ENCODE measurements at regions not wholly inside any gene's neighbourhood (a gene's known extent, or its start where the extent isn't known, plus 50 kb on each side); places are given as distances from the start of the nearest gene placed in this dataset.
"Not testable (repeated sequence)": the region's sequence is repeated elsewhere in the genome, so short reads cannot be mapped to it uniquely, and the experiment has no call there.

DNA sequence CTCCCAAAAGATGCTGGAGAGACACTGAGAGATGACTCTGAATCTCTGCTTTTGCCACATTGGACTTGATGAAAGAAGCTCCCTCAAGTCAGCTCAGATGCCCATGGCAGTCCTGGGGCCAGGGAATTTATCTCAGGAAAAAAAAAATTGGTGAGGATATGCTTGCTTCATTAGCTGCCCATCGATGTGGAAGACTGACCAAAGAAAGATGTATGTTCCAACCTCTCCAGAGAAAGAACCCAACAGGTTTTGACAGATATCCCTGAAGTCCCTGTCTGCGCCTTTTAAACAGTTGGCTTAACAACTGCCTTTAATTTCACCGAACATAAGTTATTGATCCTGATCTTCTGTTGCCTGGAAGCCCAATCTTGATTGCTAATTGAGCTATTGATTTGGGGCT lies 137.4 kb downstream of the TMEM114 start:
- no peak for DNase-seq

DNA sequence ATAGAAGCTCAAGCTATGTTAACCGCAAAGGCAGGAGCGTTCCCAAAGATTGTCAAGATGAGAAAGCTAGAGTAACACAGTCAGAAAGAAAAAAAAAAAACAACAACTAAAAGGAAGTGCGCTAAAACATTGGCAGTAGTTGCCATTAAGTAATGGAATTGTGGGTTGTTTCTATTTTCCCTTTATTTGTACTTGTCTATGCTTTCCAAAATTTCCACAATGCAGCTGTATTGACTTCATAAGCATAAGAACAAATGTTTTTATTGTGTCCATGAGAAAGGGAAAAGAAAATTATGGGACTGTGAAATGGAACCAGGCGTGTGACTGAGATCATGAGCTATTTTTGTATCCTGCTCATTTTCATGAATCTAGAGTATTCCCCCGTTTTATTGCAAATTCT lies 153.4 kb downstream of the TMEM114 start:
- DNase-seq, result no peak

DNA sequence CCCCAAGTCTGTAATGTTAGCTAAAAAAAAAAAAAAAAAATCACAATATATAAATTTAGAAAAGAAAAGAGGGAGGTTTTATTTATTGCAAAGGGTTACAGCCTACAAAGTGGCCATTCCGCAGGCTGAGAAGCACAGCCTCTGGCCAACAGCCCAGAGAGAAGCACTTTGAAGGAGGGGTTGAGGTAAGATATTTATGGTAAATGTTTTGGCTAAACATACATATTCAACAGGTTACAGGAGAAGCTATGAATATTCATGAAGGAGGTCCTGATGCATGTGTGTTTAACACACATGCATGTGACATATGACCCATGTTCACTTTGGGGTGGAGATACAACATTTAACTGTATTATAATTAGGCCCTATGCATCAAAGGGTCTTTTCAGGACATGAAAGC lies 158.5 kb downstream of the TMEM114 start:
- DNase-seq, result no peak

DNA sequence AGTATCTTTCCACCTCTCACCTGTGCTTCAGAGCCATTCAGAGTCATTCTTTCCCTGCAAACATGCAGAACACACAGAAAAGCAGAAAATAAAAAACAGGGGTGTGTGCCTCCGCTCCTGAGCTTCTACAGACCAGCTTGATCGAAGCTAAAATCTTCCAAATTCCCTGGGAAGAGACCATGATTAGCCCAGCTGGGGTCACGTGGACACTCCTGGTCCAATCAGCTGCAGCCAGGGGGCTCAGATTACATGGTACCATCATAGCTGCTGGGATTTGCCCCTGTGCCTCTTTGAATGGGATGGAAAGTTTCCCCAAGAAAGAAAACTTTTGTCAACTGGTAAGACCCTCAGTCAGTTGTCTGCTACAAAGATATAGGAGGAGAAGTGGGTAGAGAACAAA lies 159.9 kb downstream of the TMEM114 start:
- no peak for DNase-seq

DNA sequence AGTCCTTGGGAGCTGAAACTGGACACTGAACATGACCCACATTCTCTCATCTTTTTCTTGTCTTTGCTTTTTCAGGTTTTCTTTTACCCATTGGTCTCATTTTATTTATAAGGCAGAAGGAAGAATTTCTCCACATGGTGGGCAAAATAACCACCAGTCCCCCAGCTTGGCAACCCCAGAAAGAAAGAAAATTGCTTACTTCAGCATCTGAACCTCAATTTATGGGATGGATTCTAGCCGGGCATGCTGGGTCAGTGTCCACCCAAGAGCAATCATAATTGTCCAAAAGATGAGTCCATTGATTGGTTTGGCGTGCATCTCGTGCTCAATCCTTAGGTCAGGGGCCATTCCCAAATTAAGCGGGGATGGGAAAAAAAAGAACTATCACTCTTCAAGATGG lies 163.7 kb downstream of the TMEM114 start:
- no peak for DNase-seq

DNA sequence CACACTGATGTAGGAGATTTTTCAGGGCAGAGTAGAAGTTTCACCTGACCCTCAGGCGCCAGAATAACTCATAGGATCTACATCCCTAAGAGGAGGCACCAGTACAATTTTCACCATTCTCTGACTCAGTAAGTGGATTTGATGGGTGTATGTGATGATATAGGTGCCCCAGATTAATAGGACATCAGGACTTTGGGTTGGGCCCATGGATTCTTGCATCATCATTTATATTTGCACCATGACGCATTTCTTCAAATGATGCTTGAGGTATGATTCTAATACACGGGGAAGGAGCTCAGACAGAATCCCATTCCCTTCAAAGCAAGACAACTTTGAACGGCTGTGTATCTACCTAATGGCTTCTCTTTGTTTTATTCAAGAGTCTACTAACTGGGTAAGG lies 173.2 kb downstream of the TMEM114 start:
- no peak for DNase-seq

DNA sequence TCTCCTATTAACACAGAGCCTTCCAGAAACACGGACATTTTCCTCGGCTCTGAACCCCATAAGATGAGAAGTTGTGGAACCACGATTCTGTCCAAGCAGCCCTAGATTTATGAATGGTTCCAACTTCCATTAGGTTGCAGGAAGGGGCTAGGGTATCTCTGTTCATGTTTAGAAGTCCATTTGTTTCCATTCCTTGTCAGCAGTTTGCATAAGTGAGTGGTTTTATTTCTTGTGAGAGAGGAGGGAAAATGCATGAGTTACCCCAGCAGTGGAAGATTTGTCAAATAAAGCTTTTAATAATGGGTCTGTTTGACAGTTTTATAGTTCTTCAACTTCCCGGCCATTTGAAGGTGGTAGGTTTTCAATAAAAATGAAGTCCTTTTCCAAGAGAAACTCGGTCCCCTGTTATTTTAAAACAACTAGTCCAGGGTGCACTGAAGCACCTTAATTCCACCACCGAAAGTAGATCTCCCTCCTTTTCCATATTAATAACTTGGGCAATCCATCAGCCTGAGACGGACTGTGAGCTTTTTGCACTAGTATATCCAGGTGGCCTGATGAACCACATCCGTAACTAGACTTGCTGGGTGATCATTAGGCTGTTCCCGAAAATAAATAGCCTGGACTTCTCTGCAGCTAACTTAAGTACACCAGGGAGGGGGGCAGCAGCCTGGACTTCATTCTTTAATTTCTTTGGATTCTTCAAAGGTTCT lies 181.3 kb downstream of the TMEM114 start:
- no peak for DNase-seq

DNA sequence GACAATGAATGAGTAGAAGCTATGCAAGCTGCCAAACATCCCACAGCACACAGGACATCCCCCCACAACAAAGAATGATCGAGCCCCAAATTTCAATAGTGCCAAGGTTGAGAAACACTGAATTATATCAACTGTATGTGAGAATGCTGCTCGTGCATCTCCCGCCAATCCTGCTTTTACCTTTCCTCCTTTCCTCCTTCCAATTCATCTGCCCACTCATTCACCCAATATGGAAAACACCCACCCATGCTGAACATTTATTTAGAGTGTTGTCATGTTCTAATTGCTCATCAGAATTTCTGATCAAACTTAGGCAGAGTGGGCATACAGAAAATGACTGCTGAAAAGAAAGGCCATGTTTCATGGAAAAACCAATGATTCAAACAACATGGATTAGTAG lies 183.0 kb downstream of the TMEM114 start:
- DNase-seq, result no peak

DNA sequence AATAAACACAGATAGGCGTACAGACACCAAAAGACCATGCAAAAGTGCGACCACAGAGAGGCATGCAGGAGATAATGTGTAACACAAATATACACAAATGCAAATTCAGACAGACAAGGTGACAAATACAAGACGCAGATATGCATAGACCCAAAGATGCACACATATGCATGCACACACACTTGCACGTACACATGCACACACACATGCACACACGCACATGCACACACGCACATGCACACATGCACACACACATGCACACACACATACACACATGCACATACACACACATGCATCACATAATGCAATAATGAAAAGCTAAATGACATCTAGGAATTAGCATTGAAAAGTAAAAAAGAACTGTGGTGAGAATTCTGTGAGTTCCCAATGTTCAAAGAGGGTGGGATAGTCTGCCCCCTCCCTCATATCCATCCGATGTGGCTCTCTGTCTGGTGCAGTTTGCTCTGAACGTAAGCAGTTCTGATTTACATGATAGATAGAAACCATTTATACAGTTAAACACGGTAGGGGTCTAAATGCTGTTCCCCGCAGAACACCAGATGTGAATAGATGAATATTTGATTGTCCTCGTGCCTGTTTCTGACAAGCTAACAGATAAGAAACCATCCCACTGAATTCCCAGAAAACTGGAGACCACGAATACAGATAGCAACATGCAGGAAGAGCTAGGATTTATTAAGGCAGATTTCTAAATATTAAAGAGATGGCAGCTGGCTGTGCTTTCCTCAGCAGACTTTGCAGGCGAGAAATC lies 186.1 kb downstream of the TMEM114 start:
- DNase-seq, result no peak

DNA sequence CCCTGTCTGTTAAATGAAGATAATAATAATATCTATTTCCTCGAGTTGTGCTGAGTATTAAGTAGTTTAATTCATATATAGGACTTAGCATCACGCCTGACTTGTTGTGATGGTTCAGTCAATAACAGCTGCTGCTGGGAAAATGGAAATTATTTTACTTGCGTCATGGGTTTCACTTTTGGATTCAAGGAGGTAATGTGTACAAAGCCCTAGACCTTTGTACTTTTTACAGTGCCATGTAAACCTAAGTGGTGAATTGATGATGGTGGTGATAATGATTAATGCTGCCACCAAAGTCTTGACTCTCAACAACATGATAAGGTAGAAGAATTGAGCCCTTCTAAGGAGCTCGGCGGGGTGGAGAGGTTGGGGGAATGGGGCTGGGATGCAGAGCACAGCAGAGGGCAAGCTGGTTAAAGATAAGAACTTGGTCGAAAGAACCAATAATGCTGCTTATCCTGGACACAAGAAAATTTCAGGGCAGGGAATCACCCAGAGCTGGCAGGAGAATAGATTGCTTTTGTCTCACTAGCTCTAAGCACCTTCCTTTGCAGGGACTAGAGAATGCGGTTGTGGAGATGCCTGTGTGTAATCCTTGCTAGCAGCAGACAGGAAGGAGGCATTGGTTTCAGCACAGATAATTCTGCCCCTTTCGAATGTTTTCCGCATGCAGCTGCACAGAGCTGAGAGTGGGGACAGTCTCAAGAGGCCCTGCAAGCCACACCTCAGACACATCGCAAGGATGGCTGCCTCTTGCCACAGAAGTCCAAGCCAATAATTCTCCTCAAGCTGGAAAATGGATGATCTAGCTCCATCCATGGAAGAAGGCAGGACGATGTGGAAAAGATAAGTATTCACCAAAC lies 187.1 kb downstream of the TMEM114 start:
- DNase-seq, result no peak

DNA sequence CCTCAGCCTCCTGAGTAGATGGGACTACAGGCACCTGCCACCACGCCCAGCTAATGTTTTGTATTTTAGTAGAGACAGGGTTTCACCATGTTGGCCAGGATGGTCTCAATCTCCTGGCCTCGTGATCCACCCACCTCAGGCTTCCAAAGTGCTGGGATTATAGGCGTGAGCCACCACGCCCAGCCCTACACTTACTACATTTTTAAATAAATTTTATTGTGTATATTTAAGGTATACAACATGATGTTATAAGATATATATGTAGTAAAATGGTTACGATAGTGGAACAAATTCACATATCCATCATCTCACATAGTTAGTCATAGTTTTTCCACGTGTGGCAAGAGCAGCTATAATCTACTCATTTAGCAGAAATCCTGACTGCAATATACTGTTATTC lies 189.6 kb downstream of the TMEM114 start:
- DNase-seq, result not testable (repeated sequence)

DNA sequence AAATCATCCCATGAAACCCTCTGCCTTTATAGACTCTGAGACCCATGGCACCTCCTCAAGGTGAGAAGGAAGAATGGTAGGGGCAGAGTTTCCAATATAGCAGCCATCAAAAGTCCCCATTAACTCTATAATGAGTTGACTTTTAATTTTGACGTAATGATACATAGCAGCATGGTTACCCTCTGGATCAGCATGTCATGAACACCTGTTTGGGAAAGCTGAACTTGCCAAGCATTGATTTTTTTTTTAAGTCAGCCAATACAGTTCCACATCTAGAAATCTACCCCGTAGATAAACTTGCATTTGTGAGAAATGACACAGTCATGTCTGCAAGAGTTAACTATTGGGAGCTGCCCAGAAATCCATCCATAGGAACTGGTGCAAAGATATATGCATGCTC lies 191.8 kb downstream of the TMEM114 start:
- no peak for DNase-seq

DNA sequence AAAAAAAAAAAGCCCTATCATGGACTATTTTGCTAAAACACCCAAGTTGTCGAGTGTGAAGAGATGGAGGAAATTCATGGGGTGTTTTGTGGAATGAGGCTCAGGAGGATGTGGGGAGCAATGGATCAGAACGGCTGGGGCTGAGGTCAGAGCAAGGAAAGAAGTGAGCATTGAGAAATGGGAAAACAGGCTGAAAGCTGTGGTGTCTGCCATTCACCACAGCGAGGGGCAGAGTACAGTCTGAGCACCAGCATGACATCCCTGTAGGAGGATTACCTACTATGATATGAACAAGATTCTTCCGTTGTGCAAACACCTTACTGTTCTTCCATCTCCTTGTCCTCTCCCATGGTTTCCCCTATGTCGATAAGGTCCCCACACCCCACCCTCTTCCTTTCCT lies 193.1 kb downstream of the TMEM114 start:
- DNase-seq, result no peak

DNA sequence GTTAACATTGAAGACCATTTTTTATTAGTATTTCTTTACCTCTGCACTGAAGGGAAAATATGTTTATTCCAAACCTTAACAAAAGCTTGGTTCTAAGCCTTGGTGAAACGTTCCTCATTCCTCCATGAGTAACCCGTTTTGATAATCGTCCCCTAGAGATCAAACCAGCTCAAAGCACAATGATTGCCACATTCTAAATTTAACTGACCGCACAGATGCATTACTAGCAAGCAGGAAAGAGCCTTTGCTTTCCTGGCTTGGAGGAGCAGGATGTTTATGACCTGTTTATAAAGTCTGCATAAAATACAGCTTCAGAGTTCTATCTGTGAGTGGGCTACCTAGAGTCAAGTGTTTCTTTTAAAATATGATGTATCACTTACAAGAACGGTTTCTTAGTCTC lies 193.8 kb downstream of the TMEM114 start:
- DNase-seq, result no peak

DNA sequence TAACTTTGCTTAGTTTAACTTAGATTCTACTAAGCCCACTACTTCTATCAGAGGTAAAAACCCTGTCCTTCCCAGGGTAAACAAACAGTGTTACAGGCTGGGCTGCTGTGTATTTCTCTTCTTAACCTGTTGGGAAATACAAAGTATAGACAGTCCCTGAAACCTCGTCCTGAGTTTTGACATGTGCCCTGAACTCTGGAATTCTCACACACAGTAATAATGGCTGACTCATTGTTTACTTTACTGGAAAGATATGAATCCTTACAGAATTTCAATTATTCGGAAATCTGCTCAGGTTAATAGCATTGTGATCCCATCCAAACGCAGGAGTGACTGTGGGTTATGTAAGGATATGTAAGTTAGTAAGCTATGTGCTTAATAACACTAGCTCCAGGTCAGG lies 199.1 kb downstream of the TMEM114 start:
- no peak for DNase-seq

DNA sequence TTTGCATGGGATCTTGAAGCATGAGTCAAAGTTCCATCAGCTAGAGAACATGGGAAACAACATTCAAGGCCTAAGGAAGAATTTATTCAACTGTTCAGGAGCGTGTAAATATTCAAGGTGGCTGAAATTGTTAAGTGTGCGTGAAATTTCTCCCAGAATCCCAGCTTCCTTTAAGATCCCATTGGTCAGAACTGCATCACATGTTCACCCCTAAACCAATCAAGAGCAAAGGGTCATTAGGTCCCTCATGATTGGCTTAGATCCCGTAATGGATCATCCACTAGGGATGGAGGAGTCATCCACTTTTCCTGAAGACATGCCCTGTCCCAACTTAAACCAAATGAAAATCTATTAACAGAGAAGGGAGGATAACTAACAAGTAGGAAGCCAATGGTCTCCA lies 201.6 kb downstream of the TMEM114 start:
- no peak for DNase-seq

DNA sequence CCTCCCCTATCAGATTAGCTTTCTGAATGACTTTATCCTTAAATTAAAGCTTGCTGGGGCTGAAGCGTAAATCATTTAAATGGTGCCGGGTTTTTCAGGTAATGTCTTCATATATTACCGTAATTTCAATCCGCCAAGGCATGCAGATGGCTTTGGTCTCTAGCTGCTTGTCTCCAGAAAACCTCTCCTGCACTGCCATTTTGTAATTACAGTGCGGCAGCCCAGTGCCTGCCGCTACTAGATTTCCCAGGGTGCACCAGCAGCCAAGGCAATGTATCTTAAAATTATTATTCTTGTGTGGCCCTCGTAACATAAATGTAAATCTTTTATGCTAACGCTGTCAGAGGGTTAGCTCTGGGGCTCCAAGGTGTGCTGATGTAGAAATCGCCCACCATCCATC lies 208.5 kb downstream of the TMEM114 start:
- no peak for DNase-seq

DNA sequence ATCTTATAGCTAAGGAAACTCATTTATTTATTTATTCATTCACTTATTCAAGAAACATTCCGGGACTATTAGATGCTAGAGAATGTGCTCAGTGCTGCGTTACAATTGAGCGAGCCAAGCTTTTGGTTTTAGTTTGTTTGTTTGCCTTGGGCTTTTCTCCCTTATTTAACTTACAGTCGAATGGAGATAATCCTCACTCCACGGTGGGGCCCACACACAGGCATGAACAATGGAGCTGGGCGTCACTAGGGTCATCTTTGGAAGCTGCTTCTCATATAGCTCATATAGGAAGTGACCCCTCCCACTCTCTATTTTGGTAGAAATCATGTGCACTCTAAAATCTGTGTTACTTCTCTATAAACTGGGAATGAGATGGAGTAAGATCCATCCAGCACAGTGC lies 210.0 kb downstream of the TMEM114 start:
- DNase-seq, result no peak

DNA sequence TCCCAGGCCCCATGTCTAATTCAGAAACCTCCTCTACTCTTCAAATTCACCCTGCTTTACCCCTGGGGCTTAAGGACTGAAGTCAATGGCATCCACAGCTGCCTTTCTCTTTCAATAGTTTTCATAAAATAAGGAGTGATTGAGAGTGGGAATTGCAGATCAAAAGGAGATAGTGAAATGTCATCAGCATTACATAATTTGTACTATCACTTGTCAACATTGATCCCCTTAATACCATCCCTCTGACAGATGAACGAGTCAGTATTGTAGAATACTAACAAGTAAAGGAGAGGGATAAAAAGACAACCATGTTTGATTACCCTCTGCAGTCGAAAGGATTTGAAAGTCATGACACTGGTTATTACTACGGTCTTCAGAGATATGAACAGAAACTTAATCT lies 212.4 kb downstream of the TMEM114 start:
- no peak for DNase-seq

DNA sequence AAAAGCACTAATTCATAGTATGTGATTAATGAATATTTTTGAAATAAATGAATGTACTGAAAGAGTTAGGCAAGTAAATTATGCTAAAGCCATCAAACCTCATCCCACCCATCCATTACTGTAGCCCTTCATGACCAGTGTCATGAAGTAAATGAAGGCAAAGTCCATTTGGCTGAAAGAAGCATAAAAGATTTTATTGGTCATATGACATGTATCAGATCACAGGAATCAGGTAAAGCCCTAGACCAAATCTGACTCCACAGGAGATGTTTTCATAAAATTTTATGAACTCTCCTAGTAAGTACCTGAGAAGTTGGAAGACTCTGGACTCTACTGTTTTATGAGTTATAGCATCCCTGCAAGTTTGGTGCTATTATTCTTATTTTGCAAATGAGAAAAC lies 213.5 kb downstream of the TMEM114 start:
- DNase-seq, result no peak

DNA sequence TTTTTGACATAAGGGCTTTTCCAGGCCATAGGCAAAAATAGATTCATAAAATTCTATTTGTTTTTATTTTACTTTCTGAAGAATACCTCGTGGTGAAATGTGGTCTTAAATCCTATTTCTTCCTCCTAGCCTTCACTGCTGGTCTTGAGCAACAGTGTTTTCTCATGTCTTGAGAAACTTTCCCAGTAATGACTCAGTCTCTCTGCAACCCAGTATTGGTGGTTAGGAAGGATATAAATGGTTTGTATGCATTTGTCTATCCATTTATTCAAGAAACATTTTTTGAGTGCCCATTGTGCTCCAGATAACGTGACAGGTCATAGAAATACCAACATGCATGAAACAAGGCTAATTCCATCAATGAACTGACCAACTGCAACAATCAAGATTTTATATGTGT lies 213.9 kb downstream of the TMEM114 start:
- peak; percentile 11 for DNase-seq

DNA sequence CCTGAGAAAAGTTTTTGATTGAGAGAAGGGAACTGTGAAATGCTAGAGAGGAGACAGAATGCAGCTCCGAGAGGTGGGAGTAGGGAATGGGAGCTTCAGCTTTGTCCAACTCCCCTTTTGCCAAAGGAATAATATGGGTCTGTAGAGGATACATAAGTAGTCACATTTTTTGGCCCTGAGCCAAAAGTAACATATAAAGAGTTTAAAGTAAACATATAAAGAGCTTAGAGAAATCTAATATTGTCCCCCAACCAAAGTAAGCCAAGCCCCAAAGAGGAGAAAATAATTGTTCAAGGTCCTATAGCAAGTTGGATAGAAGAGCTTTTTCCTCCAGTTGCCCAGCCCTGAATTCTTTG lies 215.1 kb downstream of the TMEM114 start:
- DNase-seq, result no peak

DNA sequence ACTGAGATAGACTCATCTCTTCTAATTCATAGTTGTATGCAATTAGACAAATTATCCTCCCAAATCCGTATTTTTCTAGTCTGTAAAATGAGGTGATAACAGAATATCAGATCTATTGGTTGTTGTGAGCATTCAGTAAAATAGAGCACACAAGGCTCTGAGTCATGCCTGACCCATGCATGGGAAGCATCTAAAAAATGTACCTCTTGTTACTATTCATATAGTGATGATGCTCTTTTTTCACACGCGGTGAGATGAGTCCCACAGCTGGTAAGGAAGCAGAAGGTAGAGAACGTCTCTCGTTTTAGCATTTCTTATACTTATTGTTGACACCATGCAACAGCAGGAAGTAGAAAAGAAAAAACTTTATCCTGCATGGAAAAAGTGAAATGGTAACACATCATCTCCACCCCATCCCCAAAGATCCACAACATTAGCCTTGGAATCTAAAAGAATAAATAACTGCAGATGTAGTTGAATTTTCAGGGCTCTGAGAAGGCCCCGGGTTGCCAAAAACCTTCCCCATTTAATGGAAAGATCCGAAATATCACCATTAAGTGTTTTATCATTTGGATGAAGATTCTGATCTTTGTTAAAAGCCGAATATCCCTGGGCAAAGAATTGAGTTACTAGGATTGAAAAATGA lies 215.6 kb downstream of the TMEM114 start:
- DNase-seq, result no peak
